Erythroblast (primary cell): ENCODE measurements at regions not wholly inside any gene's neighbourhood (a gene's known extent, or its start where the extent isn't known, plus 50 kb on each side); places are given as distances from the start of the nearest gene placed in this dataset.

Source experiments
- GATA1 ChIP-seq: IDR thresholded peaks from 2 replicates; pipeline ENCODE4 v1.6.1; 2011; ENCODE audit warnings: low read depth, mild to moderate bottlenecking, control low read depth, low read length, moderate library complexity
- POLR2A ChIP-seq: IDR thresholded peaks from 2 replicates; pipeline ENCODE4 v1.6.1; 2011; ENCODE audit warnings: mild to moderate bottlenecking, low read length

- no peak for TF ChIP-seq POLR2A
- no peak for TF ChIP-seq GATA1
Observed at GRCh38 chr12:125272383-125272933, 207.2 kb downstream of the AACS start.
